CD14-positive monocyte (primary cell): ENCODE measurements at regions not wholly inside any gene's neighbourhood (a gene's known extent, or its start where the extent isn't known, plus 50 kb on each side); places are given as distances from the start of the nearest gene placed in this dataset.

Source experiments
- DNase-seq, 3 donors: peaks; one replicate each; pipeline ENCODE4 v3.0.0-alpha.2; 2011 to 2022
- H2AFZ ChIP-seq: 2 replicates; pipeline ENCODE4 v1.6.0; 2012; ENCODE audit warnings: mild to moderate bottlenecking, low read depth, low read length, inconsistent platforms; ENCODE audit not compliant: insufficient read depth, poor library complexity, severe bottlenecking
- H3K27ac ChIP-seq, 2 donors: 1 replicate in 1 of 2; 2 replicates in 1 of 2; pipeline ENCODE4 v1.5.1; 2012 to 2013; ENCODE audit warnings: low read length in 2 of 2, control low read depth in 1 of 2, inconsistent platforms in 1 of 2, low read depth in 1 of 2, mild to moderate bottlenecking in 1 of 2
- H3K27me3 ChIP-seq, 2 donors: one replicate each; pipeline versions ENCODE4 v1.6.0 to v1.6.1; 2011 to 2013; ENCODE audit warnings: low read length in 2 of 2; ENCODE audit not compliant: control insufficient read depth in 2 of 2, insufficient read depth in 2 of 2
- H3K36me3 ChIP-seq, 2 donors: replicated peaks in 1 of 2; 1 replicate in 1 of 2; 2 replicates in 1 of 2; pipeline versions ENCODE4 v1.5.1 to v1.6.1; 2012 to 2013; ENCODE audit warnings: low read length in 2 of 2, control low read depth in 1 of 2, inconsistent platforms in 1 of 2, mild to moderate bottlenecking in 1 of 2; ENCODE audit not compliant: insufficient read depth in 2 of 2, control insufficient read depth in 1 of 2
- H3K4me1 ChIP-seq, 2 donors: 1 replicate in 1 of 2; 2 replicates in 1 of 2; pipeline versions ENCODE4 v1.5.1 to v1.6.1; 2012 to 2013; ENCODE audit warnings: low read length in 2 of 2, control low read depth in 1 of 2, inconsistent platforms in 1 of 2, mild to moderate bottlenecking in 1 of 2, moderate library complexity in 1 of 2; ENCODE audit not compliant: insufficient read depth in 2 of 2, control insufficient read depth in 1 of 2
- H3K4me2 ChIP-seq: replicated peaks from 2 replicates; pipeline ENCODE3; 2012; ENCODE audit warnings: low read length, moderate library complexity, mild to moderate bottlenecking; ENCODE audit not compliant: poor library complexity, severe bottlenecking; ENCODE audit errors: extremely low read depth
- H3K4me3 ChIP-seq, 3 experiments: fragments of 200-600 bp in 1 of 3; sonication (generic) in 1 of 3; replicated peaks in 1 of 3; 1 replicate in 2 of 3; 2 replicates in 1 of 3; pipeline ENCODE4 v1.5.1; 2011 to 2013; ENCODE audit warnings: low read length in 3 of 3, mild to moderate bottlenecking in 3 of 3, control low read depth in 2 of 3, low read depth in 2 of 3, inconsistent platforms in 1 of 3, moderate library complexity in 1 of 3
- H3K79me2 ChIP-seq: 2 replicates; pipeline ENCODE4 v1.6.0; 2012; ENCODE audit warnings: mild to moderate bottlenecking, control low read depth, inconsistent platforms, low read length, moderate library complexity; ENCODE audit not compliant: insufficient read depth
- H3K9ac ChIP-seq: 2 replicates; pipeline ENCODE4 v1.6.0; 2017; ENCODE audit warnings: low read length, mild to moderate bottlenecking; ENCODE audit not compliant: insufficient read depth, poor library complexity, severe bottlenecking
- H3K9me3 ChIP-seq, 2 donors: replicated peaks in 1 of 2; 1 replicate in 1 of 2; 2 replicates in 1 of 2; pipeline versions ENCODE4 v1.5.1 to v1.6.1; 2012 to 2013; ENCODE audit warnings: low read length in 2 of 2, control low read depth in 1 of 2; ENCODE audit not compliant: control insufficient read depth in 1 of 2, insufficient read depth in 1 of 2
- H4K20me1 ChIP-seq: 2 replicates; pipeline ENCODE4 v1.6.0; 2012; ENCODE audit warnings: mild to moderate bottlenecking, low read length, control low read depth, moderate library complexity; ENCODE audit not compliant: insufficient read depth
- H3K27ac Mint-ChIP-seq, 7 donors: one replicate each; pipeline ENCODE4 v1.8.0; 2020; ENCODE audit warnings: mild to moderate bottlenecking in 7 of 7, mixed read lengths in 7 of 7, moderate library complexity in 6 of 7, inconsistent platforms in 2 of 7
- H3K27me3 Mint-ChIP-seq, 3 donors: one replicate each; pipeline ENCODE4 v1.8.0; 2021 to 2022; ENCODE audit warnings: low read depth in 3 of 3, mild to moderate bottlenecking in 3 of 3, mixed read lengths in 3 of 3, moderate library complexity in 3 of 3, inconsistent platforms in 1 of 3
- H3K36me3 Mint-ChIP-seq, 2 donors: one replicate each; pipeline ENCODE4 v1.8.0; 2020; ENCODE audit warnings: mixed read lengths in 2 of 2, inconsistent platforms in 1 of 2, mild to moderate bottlenecking in 1 of 2
- H3K4me1 Mint-ChIP-seq: one replicate; pipeline ENCODE4 v1.8.0; 2020; ENCODE audit warnings: mild to moderate bottlenecking, mixed read lengths
- H3K4me3 Mint-ChIP-seq, 2 donors: one replicate each; pipeline ENCODE4 v1.8.0; 2020; ENCODE audit warnings: mild to moderate bottlenecking in 2 of 2, mixed read lengths in 2 of 2, moderate library complexity in 1 of 2
- H3K9me3 Mint-ChIP-seq, 7 donors: one replicate each; pipeline ENCODE4 v1.8.0; 2020 to 2022; ENCODE audit warnings: mixed read lengths in 7 of 7, mild to moderate bottlenecking in 6 of 7, moderate library complexity in 6 of 7, inconsistent platforms in 2 of 7
- CTCF ChIP-seq: fragments of 200-600 bp; IDR thresholded peaks from one replicate; pipeline ENCODE4 v1.8.0; 2022; ENCODE audit warnings: antibody characterized with exemption, mild to moderate bottlenecking
- WGBS: methylation state at CpG from one replicate; pipeline ENCODE4 v1.1.5; 2013; ENCODE audit warnings: missing lambda C conversion rate; ENCODE audit not compliant: insufficient coverage; 5-methylcytosine and 5-hydroxymethylcytosine counted together
- intact Hi-C, 2 donors: fragments of 100-400 bp; cut with micrococcal nuclease; formaldehyde crosslinking; loops; one replicate each; pipeline versions ENCODE4 v1.15.0 to v1.15.1; 2023

- Histone ChIP-seq H3K4me1 (no peaks in the 10 kb centered on the region), H3K79me2 (no peaks in the 10 kb centered on the region), H3K36me3 (no peaks in the 10 kb centered on the region), H3K27ac (no peak overlapping the region), H3K27me3 (no peaks in the 10 kb centered on the region), H3K4me3 (no peak overlapping the region), H4K20me1 (no peaks in the 10 kb centered on the region), H2AFZ (no peak overlapping the region), H3K4me2 (no peak overlapping the region), H3K9me3 (no peaks in the 10 kb centered on the region), H3K9ac (no peak overlapping the region)
- no peak for DNase-seq
- no peak overlapping the region for H3K27ac Mint-ChIP-seq
- WGBS: no CpG with 5 or more reads among the region's 2 CpGs
- H3K9me3 Mint-ChIP-seq: peaks cover 0 to 1% (median 0%) of the 10 kb centered on the region in 7 donors
- peaks cover 4% of the 10 kb centered on the region for H3K4me1 Mint-ChIP-seq
- H3K4me3 Mint-ChIP-seq: no peak overlapping the region
- intact Hi-C loops: no loop called here
- no peak for TF ChIP-seq CTCF
- H3K36me3 Mint-ChIP-seq: no peaks in the 10 kb centered on the region
- H3K27me3 Mint-ChIP-seq: peaks cover 0 to 4% (median 2%) of the 10 kb centered on the region in 3 donors
These were observed 174.5 kb downstream of the FGF18 start for GRCh38 chr5:171593976-171594375.

DNA sequence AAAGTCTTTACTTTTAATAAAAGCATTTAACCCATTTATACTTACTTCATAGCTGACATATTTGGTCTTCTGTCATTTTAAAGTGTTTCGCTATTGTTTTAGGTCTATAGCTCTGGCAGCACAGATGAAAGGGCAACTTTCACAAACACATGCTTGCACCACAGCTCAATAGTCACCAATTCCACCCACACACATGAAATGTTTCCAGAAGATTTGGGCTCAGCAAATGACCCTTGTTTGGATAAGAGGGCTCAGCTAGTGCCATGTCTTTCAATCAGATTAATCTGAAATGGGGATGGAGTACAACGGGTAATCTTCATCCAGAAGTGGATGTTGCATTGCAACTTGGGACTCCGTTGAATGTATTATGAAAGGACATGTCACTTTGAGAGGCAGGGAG lies 176.0 kb downstream of the FGF18 start:
- Histone ChIP-seq H3K9ac (no peak overlapping the region), H2AFZ (no peak overlapping the region), H4K20me1 (no peaks in the 10 kb centered on the region), H3K79me2 (no peaks in the 10 kb centered on the region), H3K4me1 (peaks cover 4 to 6% of the 10 kb centered on the region in 2 donors), H3K4me3 (no peak overlapping the region), H3K4me2 (no peak overlapping the region), H3K9me3 (no peaks in the 10 kb centered on the region), H3K27me3 (no peaks in the 10 kb centered on the region), H3K27ac (no peak overlapping the region), H3K36me3 (no peaks in the 10 kb centered on the region)
- peaks cover 0 to 7% (median 2%) of the 10 kb centered on the region in 3 donors for H3K27me3 Mint-ChIP-seq
- DNase-seq: no peak
- no peak overlapping the region for H3K27ac Mint-ChIP-seq
- 80% methylated on average over 2 of the region's 3 CpGs for WGBS
- H3K36me3 Mint-ChIP-seq: no peaks in the 10 kb centered on the region
- H3K4me3 Mint-ChIP-seq: no peak overlapping the region
- TF ChIP-seq CTCF: no peak
- peaks cover 0 to 1% (median 0%) of the 10 kb centered on the region in 7 donors for H3K9me3 Mint-ChIP-seq
- intact Hi-C loops: no loop called here
- H3K4me1 Mint-ChIP-seq: peaks cover 15% of the 10 kb centered on the region
